ES-I3 (cell line): ENCODE measurements at regions not wholly inside any gene's neighbourhood (a gene's known extent, or its start where the extent isn't known, plus 50 kb on each side); places are given as distances from the start of the nearest gene placed in this dataset.

Source experiments
- H3K36me3 ChIP-seq: 2 replicates; pipeline ENCODE4 v1.6.1; 2013; ENCODE audit warnings: mild to moderate bottlenecking, low read length, control low read depth, moderate library complexity; ENCODE audit not compliant: insufficient read depth
- H3K4me1 ChIP-seq: 2 replicates; pipeline ENCODE4 v1.6.1; 2013; ENCODE audit warnings: mild to moderate bottlenecking, control low read depth, low read length; ENCODE audit not compliant: insufficient read depth
- H3K9ac ChIP-seq: 2 replicates; pipeline ENCODE4 v1.6.1; 2013; ENCODE audit warnings: low read depth, mild to moderate bottlenecking, low read length, moderate library complexity
- H3K9me3 ChIP-seq: 2 replicates; pipeline ENCODE4 v1.6.1; 2013; ENCODE audit warnings: mild to moderate bottlenecking, low read length, moderate library complexity; ENCODE audit not compliant: control insufficient read depth, insufficient read depth

- Histone ChIP-seq H3K9ac (no peak overlapping the region), H3K9me3 (no peaks in the 10 kb centered on the region; the same call in 1 of the 2 replicates), H3K4me1 (no peaks in the 10 kb centered on the region), H3K36me3 (no peaks in the 10 kb centered on the region)
Observed at GRCh38 chr1:181863006-181863405, 198.5 kb downstream of the ZNF648 start.

GRCh38 chr1:181858135-181858534 is 203.4 kb downstream of the ZNF648 start:
- H3K9ac ChIP-seq = no peak overlapping the region
- H3K4me1 ChIP-seq = no peaks in the 10 kb centered on the region
- H3K9me3 ChIP-seq = no peaks in the 10 kb centered on the region; the same call in 1 of the 2 replicates
- H3K36me3 ChIP-seq = no peaks in the 10 kb centered on the region
